WTC11 (cell line): ENCODE measurements at regions not wholly inside any gene's neighbourhood (a gene's known extent, or its start where the extent isn't known, plus 50 kb on each side); places are given as distances from the start of the nearest gene placed in this dataset.

Experiments used
- CBFB ChIP-seq: sonication (generic); formaldehyde crosslinking; IDR thresholded peaks from 2 replicates; pipeline ENCODE4 v1.8.1; 2022; ENCODE audit warnings: mild to moderate bottlenecking, low read depth, missing genetic modification reagents
- ELF4 ChIP-seq: sonication (generic); formaldehyde crosslinking; IDR thresholded peaks from 2 replicates; pipeline ENCODE4 v1.8.1; 2022; ENCODE audit warnings: low read depth, mild to moderate bottlenecking, moderate library complexity, missing genetic modification reagents
- NR1H2 ChIP-seq: sonication (generic); formaldehyde crosslinking; IDR thresholded peaks from 2 replicates; pipeline ENCODE4 v1.9.0; 2021; ENCODE audit warnings: mild to moderate bottlenecking, moderate library complexity, missing genetic modification reagents
- ZBTB21 ChIP-seq: sonication (generic); formaldehyde crosslinking; IDR thresholded peaks from 2 replicates; pipeline ENCODE4 v1.8.1; 2023; ENCODE audit warnings: mild to moderate bottlenecking, missing genetic modification reagents, borderline replicate concordance
- TF ChIP-seq, protein P1 (sequence below): fragments of 200-600 bp; IDR thresholded peaks from 2 replicates; pipeline ENCODE4 v1.8.0; 2022; ENCODE audit warnings: antibody characterized with exemption
- TF ChIP-seq, protein P2 (sequence below): sonication (generic); formaldehyde crosslinking; IDR thresholded peaks from 2 replicates; pipeline ENCODE4 v1.8.0; 2022; ENCODE audit warnings: mild to moderate bottlenecking, missing genetic modification reagents
- TF ChIP-seq, protein P3 (sequence below): fragments of 250-450 bp; sonication (Bioruptor Pico); IDR thresholded peaks from 2 replicates; pipeline ENCODE4 v1.9.0; 2021; ENCODE audit warnings: mild to moderate bottlenecking
- TF ChIP-seq, protein P4 (sequence below): sonication (generic); formaldehyde crosslinking; IDR thresholded peaks from 2 replicates; pipeline ENCODE4 v1.8.0; 2023; ENCODE audit warnings: missing genetic modification reagents
- TF ChIP-seq, protein P5 (sequence below): sonication (generic); formaldehyde crosslinking; IDR thresholded peaks from 2 replicates; pipeline ENCODE4 v1.8.0; 2022; ENCODE audit warnings: mild to moderate bottlenecking, missing genetic modification reagents
- TF ChIP-seq, protein P6 (sequence below): sonication (generic); formaldehyde crosslinking; IDR thresholded peaks from 2 replicates; pipeline ENCODE4 v1.8.1; 2022; ENCODE audit warnings: low read depth, missing genetic modification reagents, borderline replicate concordance
- TF ChIP-seq, protein P7 (sequence below): sonication (generic); formaldehyde crosslinking; IDR thresholded peaks from 2 replicates; pipeline ENCODE4 v1.8.0; 2022; ENCODE audit warnings: mild to moderate bottlenecking, missing genetic modification reagents

DNA sequence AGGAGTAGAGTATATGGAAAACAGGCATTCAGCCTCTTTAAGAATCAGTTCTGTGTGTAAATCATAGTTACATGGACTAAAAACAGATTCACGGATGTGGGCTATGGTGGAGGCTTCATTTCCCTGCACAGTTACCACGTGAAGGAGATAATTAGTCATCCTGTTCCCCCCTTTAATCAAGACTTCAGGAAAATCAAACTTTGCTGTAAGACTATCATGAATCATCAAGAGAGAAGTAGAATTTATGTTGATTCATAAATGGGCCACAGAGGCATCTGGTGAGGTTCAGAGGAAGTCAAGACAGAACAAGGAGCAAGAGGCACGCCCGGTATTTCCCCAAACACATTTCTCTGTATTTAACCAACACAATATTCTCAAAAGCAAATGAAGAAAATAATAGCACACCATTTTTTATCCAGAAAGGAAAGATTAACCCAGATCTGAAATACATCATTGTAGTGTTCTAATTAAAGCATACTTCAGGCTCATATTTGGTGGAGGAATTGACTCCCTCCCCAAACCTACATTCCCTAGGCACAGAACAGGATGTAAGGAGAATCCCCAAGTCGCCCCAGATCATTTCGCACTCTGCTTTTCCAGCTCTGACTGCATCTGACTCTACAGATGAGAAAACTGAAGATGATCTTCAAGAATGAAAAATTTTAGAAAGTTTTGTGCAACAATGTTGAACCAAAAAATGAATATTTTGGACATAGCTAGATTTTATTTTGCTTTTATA is 175.8 kb upstream of the GAS1 start:
- TF ChIP-seq, protein P1, sequence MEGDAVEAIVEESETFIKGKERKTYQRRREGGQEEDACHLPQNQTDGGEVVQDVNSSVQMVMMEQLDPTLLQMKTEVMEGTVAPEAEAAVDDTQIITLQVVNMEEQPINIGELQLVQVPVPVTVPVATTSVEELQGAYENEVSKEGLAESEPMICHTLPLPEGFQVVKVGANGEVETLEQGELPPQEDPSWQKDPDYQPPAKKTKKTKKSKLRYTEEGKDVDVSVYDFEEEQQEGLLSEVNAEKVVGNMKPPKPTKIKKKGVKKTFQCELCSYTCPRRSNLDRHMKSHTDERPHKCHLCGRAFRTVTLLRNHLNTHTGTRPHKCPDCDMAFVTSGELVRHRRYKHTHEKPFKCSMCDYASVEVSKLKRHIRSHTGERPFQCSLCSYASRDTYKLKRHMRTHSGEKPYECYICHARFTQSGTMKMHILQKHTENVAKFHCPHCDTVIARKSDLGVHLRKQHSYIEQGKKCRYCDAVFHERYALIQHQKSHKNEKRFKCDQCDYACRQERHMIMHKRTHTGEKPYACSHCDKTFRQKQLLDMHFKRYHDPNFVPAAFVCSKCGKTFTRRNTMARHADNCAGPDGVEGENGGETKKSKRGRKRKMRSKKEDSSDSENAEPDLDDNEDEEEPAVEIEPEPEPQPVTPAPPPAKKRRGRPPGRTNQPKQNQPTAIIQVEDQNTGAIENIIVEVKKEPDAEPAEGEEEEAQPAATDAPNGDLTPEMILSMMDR, result no peak
- TF ChIP-seq, protein P2, sequence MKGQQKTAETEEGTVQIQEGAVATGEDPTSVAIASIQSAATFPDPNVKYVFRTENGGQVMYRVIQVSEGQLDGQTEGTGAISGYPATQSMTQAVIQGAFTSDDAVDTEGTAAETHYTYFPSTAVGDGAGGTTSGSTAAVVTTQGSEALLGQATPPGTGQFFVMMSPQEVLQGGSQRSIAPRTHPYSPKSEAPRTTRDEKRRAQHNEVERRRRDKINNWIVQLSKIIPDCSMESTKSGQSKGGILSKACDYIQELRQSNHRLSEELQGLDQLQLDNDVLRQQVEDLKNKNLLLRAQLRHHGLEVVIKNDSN (CRISPR knock-in tag), result no peak
- TF ChIP-seq ELF4, result no peak
- TF ChIP-seq, protein P3, sequence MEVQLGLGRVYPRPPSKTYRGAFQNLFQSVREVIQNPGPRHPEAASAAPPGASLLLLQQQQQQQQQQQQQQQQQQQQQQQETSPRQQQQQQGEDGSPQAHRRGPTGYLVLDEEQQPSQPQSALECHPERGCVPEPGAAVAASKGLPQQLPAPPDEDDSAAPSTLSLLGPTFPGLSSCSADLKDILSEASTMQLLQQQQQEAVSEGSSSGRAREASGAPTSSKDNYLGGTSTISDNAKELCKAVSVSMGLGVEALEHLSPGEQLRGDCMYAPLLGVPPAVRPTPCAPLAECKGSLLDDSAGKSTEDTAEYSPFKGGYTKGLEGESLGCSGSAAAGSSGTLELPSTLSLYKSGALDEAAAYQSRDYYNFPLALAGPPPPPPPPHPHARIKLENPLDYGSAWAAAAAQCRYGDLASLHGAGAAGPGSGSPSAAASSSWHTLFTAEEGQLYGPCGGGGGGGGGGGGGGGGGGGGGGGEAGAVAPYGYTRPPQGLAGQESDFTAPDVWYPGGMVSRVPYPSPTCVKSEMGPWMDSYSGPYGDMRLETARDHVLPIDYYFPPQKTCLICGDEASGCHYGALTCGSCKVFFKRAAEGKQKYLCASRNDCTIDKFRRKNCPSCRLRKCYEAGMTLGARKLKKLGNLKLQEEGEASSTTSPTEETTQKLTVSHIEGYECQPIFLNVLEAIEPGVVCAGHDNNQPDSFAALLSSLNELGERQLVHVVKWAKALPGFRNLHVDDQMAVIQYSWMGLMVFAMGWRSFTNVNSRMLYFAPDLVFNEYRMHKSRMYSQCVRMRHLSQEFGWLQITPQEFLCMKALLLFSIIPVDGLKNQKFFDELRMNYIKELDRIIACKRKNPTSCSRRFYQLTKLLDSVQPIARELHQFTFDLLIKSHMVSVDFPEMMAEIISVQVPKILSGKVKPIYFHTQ (CRISPR knock-in tag), result no peak
- TF ChIP-seq, protein P4, sequence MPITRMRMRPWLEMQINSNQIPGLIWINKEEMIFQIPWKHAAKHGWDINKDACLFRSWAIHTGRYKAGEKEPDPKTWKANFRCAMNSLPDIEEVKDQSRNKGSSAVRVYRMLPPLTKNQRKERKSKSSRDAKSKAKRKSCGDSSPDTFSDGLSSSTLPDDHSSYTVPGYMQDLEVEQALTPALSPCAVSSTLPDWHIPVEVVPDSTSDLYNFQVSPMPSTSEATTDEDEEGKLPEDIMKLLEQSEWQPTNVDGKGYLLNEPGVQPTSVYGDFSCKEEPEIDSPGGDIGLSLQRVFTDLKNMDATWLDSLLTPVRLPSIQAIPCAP (CRISPR knock-in tag), result no peak
- no peak for TF ChIP-seq CBFB (CRISPR knock-in tag)
- TF ChIP-seq, protein P5, sequence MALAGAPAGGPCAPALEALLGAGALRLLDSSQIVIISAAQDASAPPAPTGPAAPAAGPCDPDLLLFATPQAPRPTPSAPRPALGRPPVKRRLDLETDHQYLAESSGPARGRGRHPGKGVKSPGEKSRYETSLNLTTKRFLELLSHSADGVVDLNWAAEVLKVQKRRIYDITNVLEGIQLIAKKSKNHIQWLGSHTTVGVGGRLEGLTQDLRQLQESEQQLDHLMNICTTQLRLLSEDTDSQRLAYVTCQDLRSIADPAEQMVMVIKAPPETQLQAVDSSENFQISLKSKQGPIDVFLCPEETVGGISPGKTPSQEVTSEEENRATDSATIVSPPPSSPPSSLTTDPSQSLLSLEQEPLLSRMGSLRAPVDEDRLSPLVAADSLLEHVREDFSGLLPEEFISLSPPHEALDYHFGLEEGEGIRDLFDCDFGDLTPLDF (CRISPR knock-in tag), result no peak
- TF ChIP-seq, protein P6, sequence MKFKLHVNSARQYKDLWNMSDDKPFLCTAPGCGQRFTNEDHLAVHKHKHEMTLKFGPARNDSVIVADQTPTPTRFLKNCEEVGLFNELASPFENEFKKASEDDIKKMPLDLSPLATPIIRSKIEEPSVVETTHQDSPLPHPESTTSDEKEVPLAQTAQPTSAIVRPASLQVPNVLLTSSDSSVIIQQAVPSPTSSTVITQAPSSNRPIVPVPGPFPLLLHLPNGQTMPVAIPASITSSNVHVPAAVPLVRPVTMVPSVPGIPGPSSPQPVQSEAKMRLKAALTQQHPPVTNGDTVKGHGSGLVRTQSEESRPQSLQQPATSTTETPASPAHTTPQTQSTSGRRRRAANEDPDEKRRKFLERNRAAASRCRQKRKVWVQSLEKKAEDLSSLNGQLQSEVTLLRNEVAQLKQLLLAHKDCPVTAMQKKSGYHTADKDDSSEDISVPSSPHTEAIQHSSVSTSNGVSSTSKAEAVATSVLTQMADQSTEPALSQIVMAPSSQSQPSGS (CRISPR knock-in tag), result no peak
- TF ChIP-seq, protein P7, sequence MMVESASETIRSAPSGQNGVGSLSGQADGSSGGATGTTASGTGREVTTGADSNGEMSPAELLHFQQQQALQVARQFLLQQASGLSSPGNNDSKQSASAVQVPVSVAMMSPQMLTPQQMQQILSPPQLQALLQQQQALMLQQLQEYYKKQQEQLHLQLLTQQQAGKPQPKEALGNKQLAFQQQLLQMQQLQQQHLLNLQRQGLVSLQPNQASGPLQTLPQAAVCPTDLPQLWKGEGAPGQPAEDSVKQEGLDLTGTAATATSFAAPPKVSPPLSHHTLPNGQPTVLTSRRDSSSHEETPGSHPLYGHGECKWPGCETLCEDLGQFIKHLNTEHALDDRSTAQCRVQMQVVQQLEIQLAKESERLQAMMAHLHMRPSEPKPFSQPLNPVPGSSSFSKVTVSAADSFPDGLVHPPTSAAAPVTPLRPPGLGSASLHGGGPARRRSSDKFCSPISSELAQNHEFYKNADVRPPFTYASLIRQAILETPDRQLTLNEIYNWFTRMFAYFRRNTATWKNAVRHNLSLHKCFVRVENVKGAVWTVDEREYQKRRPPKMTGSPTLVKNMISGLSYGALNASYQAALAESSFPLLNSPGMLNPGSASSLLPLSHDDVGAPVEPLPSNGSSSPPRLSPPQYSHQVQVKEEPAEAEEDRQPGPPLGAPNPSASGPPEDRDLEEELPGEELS (CRISPR knock-in tag), result no peak
- TF ChIP-seq NR1H2 (CRISPR knock-in tag), result no peak
- no peak for TF ChIP-seq ZBTB21 (CRISPR knock-in tag)
